ENCODE measurements at regions not wholly inside any gene's neighbourhood (a gene's known extent, or its start where the extent isn't known, plus 50 kb on each side); places are given as distances from the start of the nearest gene placed in this dataset.

- no peak for DNase-seq (ENCODE audit: low spot score)
These were observed 86.5 kb upstream of the GPM6B start for GRCh38 chrX:13903405-13903804.

- no peak for DNase-seq (ENCODE audit: low spot score)
These were observed 85.5 kb upstream of the GPM6B start for GRCh38 chrX:13902406-13902805.

- no peak for DNase-seq (ENCODE audit: low spot score)
These were observed 84.5 kb upstream of the GPM6B start for GRCh38 chrX:13901354-13901753.

- no peak for DNase-seq (ENCODE audit: low spot score)
These were observed 83.5 kb upstream of the GPM6B start for GRCh38 chrX:13900351-13900750.

- DNase-seq (ENCODE audit: low spot score) = peak; percentile 42
These were observed 82.7 kb upstream of the GPM6B start for GRCh38 chrX:13899607-13900006.

GRCh38 chrX:13898603-13899002 lies 81.7 kb upstream of the GPM6B start:
- DNase-seq (ENCODE audit: low spot score) = no peak

- no peak for DNase-seq (ENCODE audit: low spot score)
These were observed 81.2 kb upstream of the GPM6B start for GRCh38 chrX:13898083-13898482.

GRCh38 chrX:13897566-13897965 lies 80.7 kb upstream of the GPM6B start:
- DNase-seq (ENCODE audit: low spot score) = no peak

GRCh38 chrX:13894888-13895565 lies 78.1 kb upstream of the GPM6B start:
- DNase-seq (ENCODE audit: low spot score) = no peak

- no peak for DNase-seq (ENCODE audit: low spot score)
These were observed 76.9 kb upstream of the GPM6B start for GRCh38 chrX:13893826-13894225.

GRCh38 chrX:13892856-13893255 lies 76.0 kb upstream of the GPM6B start:
- no peak for DNase-seq (ENCODE audit: low spot score)

- DNase-seq (ENCODE audit: low spot score) = no peak
These were observed 74.7 kb upstream of the GPM6B start for GRCh38 chrX:13891377-13892140.

- DNase-seq (ENCODE audit: low spot score) = no peak
These were observed 73.9 kb upstream of the GPM6B start for GRCh38 chrX:13890806-13891205.

GRCh38 chrX:13888284-13888683 lies 71.4 kb upstream of the GPM6B start:
- no peak for DNase-seq (ENCODE audit: low spot score)

- DNase-seq (ENCODE audit: low spot score) = no peak
These were observed 68.7 kb upstream of the GPM6B start for GRCh38 chrX:13885591-13885990.

- peak; percentile 30 for DNase-seq (ENCODE audit: low spot score)
These were observed 59.8 kb upstream of the GPM6B start for GRCh38 chrX:13876652-13877051.

- DNase-seq (ENCODE audit: low spot score) = no peak
These were observed 58.7 kb upstream of the GPM6B start for GRCh38 chrX:13875572-13875971.

- no peak for DNase-seq (ENCODE audit: low spot score)
These were observed 51.7 kb upstream of the GPM6B start for GRCh38 chrX:13868591-13868990.

All from hepatic stellate cell (primary cell).